GM10266 (cell line): ENCODE measurements at regions not wholly inside any gene's neighbourhood (a gene's known extent, or its start where the extent isn't known, plus 50 kb on each side); places are given as distances from the start of the nearest gene placed in this dataset.

ENCODE experiments used
- DNase-seq: peaks from one replicate; pipeline ENCODE4 v3.0.0; 2012; ENCODE audit errors: extremely low spot score
- CTCF ChIP-seq: IDR thresholded peaks from 2 replicates; pipeline ENCODE4 v1.5.1; 2012; ENCODE audit warnings: mild to moderate bottlenecking, low read depth; ENCODE audit not compliant: control insufficient read depth, insufficient read depth; ENCODE audit errors: missing control alignments

GRCh38 chr7:106814887-106815286 lies 50.2 kb upstream of the PIK3CG start:
- DNase-seq = no peak

More at GRCh38 chr7:106814887-106815286, 50.2 kb upstream of the PIK3CG start:
- TF ChIP-seq CTCF = no peak
